AG04449 (cell line): ENCODE measurements at regions not wholly inside any gene's neighbourhood (a gene's known extent, or its start where the extent isn't known, plus 50 kb on each side); places are given as distances from the start of the nearest gene placed in this dataset.

Source experiments
- CTCF ChIA-PET: fragments of 350-600 bp; formaldehyde crosslinking; extraction: SDS; loops from one replicate; lab custom pipeline; 2021; ENCODE audit warnings: antibody characterized with exemption; lab: Yijun Ruan, JAX
- POLR2A ChIA-PET: fragments of 400-600, 350-600 bp; formaldehyde crosslinking; extraction: SDS; loops from one replicate; lab custom pipeline; 2020; ENCODE audit warnings: antibody characterized with exemption, inconsistent platforms; lab: Yijun Ruan, JAX
- DNase-seq: peaks from one replicate; pipeline ENCODE4 v3.0.0-alpha.2; 2010; ENCODE audit warnings: low read depth, low spot score
- H3K4me3 ChIP-seq: 2 replicates; pipeline ENCODE4 v1.5.1; 2011; ENCODE audit warnings: low read depth, mild to moderate bottlenecking, control low read depth, low read length
- TF ChIP-seq, protein P1 (sequence below): IDR thresholded peaks from one replicate; pipeline ENCODE4 v1.5.1; 2011; ENCODE audit warnings: mild to moderate bottlenecking, moderate library complexity, low read length, control low read depth, inconsistent platforms; ENCODE audit not compliant: insufficient read depth; ENCODE audit errors: missing control alignments

DNA sequence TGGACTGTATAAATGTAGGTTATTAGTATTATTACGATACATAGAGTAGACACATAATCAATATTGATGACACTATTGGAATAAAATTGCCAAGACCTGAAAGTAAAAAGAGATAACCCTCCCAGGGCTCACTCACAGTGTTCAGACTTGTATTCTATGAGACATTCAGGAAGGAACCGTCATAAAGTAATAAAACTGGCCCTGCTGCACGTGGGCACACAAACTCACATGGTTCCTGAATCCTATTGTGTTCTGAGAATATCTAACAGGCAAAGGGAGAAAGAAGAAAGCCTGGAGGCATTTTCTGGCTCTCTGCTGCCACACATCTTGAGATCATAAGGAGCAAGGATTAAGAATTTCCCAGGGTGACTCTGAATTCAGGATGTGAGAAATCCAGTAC lies 575.9 kb downstream of the HS3ST4 start:
- ChIA-PET POLR2A (no interaction called here), CTCF (no interaction called here)
- TF ChIP-seq, protein P1, sequence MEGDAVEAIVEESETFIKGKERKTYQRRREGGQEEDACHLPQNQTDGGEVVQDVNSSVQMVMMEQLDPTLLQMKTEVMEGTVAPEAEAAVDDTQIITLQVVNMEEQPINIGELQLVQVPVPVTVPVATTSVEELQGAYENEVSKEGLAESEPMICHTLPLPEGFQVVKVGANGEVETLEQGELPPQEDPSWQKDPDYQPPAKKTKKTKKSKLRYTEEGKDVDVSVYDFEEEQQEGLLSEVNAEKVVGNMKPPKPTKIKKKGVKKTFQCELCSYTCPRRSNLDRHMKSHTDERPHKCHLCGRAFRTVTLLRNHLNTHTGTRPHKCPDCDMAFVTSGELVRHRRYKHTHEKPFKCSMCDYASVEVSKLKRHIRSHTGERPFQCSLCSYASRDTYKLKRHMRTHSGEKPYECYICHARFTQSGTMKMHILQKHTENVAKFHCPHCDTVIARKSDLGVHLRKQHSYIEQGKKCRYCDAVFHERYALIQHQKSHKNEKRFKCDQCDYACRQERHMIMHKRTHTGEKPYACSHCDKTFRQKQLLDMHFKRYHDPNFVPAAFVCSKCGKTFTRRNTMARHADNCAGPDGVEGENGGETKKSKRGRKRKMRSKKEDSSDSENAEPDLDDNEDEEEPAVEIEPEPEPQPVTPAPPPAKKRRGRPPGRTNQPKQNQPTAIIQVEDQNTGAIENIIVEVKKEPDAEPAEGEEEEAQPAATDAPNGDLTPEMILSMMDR, result no peak
- H3K4me3 ChIP-seq, result no peak overlapping the region
- no peak for DNase-seq

- H3K4me3 ChIP-seq, result no peak overlapping the region
- DNase-seq, result no peak
- TF ChIP-seq, protein P1, result no peak
- ChIA-PET CTCF (no interaction called here), POLR2A (no interaction called here)
Observed at GRCh38 chr16:26269673-26270072, 577.9 kb downstream of the HS3ST4 start.

DNA sequence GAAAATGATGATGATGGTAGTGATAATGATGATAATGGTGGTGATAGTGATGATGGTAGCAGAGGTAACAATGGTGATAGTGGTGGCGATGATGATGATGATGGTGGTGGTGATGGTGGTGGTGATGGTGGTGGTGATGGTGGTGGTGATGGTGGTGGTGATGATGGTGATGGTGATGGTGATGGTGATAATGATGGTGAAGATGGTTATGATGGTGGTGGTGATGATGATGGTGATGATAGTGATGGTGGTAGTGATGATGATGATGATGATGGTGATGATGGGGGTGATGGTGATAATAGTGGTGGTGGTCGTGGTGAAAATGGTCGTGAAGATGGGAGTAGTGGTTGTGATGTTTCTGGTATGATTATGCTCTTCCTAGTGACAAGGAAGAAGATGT lies 581.8 kb downstream of the HS3ST4 start:
- TF ChIP-seq, protein P1, result no peak
- POLR2A ChIA-PET, result no interaction called here
- CTCF ChIA-PET, result no interaction called here
- H3K4me3 ChIP-seq, result no peak overlapping the region
- no peak for DNase-seq

GRCh38 chr16:26275021-26275590 lies 583.3 kb downstream of the HS3ST4 start:
- no peak for DNase-seq
- TF ChIP-seq, protein P1, result no peak
- CTCF ChIA-PET, result no interaction called here
- no peak overlapping the region for H3K4me3 ChIP-seq
- POLR2A ChIA-PET, result no interaction called here

DNA sequence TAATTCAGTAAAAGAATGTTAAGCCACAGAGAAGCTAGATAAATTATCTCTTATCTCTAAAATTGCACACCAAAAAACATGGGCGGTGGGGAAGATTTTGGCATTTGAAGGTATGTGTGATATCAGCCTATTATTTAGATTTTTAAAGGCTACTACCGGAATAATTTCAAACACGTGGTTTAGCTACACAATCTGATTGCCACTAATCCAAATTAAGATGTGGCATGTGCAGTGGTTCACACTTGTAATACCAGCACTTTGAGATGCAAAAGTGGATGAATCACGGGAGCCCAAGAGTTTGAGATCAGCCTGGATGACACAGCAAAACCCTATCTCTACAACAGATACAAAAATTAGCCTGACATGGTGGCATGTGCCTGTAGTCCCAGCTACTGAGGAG lies 584.5 kb downstream of the HS3ST4 start:
- ChIA-PET POLR2A (no interaction called here), CTCF (no interaction called here)
- no peak overlapping the region for H3K4me3 ChIP-seq
- TF ChIP-seq, protein P1, result no peak
- no peak for DNase-seq

DNA sequence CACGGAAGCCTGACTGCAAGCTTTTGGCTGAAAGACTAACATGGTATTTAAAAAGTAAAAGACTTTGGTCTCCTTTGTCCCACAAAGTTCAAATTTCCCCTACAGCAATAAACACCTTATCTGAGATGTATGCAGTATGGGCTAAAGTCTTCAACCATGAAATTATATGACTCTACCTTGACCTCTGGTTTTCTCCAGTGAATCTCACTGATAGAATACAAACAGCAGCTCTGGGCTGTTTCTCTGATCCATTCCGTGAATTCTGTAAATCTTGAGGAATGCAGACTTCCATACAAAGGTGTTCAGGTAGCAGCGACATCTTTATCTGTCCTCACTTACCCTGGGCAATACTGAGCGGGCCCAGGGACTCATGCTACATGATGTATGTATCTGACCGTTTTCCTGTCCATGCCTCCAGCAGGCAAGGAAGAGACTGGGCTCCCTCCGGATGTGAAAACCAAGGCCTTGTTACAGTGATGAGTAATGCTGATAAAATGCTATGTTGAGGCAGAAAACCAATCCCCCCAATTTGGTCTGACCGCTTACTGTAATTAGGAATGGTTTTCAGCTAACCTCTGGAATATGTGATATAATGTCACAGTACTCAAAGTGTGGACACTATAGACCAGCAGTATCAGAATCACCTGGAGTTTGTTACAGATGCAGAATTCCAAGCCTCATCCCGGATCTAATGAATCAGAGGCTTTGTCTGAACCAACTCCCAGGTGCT lies 589.8 kb downstream of the HS3ST4 start:
- ChIA-PET CTCF (no interaction called here), POLR2A (no interaction called here)
- no peak for DNase-seq
- no peak overlapping the region for H3K4me3 ChIP-seq
- TF ChIP-seq, protein P1, result no peak
